ENCODE measurements at regions not wholly inside any gene's neighbourhood (a gene's known extent, or its start where the extent isn't known, plus 50 kb on each side); places are given as distances from the start of the nearest gene placed in this dataset.
"Not testable (repeated sequence)": the region's sequence is repeated elsewhere in the genome, so short reads cannot be mapped to it uniquely, and the experiment has no call there.

DNA sequence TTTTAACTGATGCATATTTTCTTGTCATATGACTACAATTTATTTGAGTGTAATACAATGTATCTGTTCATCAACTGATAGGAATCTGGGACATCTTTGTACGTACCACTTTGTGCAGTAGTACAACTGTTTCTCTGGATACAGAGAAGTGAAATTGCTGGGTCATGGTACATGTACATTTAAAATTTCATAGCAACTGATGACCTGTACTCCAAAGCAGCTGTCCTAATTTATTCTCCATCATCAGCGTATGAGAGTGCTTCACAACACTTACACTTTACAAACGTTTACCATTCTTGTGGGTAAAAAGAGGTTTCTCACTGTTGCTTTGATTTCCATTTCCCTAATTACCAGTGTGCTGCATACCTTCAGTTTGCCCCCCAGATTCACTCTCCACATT, 552.8 kb upstream of the CADM1 start:
- Mint-ChIP-seq H3K9me3 (no peaks in the 10 kb centered on the region), H3K4me1 (ENCODE audit: low read depth in 2 of 2) (no peaks in the 10 kb centered on the region), H3K27ac (no peak overlapping the region), H3K4me3 (no peak overlapping the region), H3K27me3 (peaks cover 11 to 27% of the 10 kb centered on the region in 2 donors), H3K36me3 (ENCODE audit: insufficient read depth) (no peaks in the 10 kb centered on the region)
- DNase-seq (no peak), ATAC-seq (replicated peaks) (no peak)

DNA sequence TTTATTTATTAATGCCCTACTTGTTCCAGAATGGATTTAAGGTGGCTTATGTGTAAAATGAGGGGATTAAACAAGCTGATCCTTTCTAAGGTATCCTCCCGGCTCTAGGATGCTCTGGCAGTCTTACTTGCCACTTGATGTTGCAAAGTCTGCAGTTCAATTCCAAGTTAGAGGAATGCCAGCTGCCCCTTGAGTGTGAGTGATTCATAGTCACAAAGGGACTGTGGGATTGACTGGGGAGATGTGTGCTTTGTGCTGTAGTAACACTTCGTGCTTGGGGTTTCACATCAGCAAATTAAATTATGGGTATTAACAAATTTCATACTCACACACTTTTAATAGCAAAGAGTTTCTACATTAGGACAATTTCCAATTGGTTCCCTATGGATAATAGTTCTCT, 550.8 kb upstream of the CADM1 start:
- no peaks in the 10 kb centered on the region for H3K4me1 Mint-ChIP-seq (ENCODE audit: low read depth in 2 of 2)

DNA sequence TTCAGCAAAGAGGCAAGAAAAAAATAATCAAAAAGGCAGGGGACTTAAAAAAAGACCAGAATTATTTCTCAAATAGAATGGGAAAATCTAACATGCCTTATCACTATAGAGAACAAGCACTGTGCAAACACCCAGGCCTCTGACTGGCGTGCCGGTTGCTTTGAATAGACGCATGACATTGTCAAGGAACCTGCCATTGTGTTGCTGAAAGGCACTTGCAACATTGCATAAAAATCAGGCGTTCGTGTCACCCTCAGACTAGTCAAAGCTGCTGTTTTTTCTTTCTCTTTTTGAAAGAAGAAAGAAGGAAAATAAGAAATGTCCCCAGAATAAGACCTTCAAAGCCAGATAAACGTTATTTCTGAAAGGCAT, 549.3 kb upstream of the CADM1 start:
- Mint-ChIP-seq H3K27ac (no peak overlapping the region), H3K9me3 (no peaks in the 10 kb centered on the region), H3K36me3 (ENCODE audit: insufficient read depth) (no peaks in the 10 kb centered on the region), H3K27me3 (peaks cover 0 to 12% of the 10 kb centered on the region in 2 donors), H3K4me1 (ENCODE audit: low read depth in 2 of 2) (no peaks in the 10 kb centered on the region), H3K4me3 (no peak overlapping the region)
- ATAC-seq (replicated peaks) (no peak), DNase-seq (no peak)

More for the DNA sequence above, 550.8 kb upstream of the CADM1 start:
- Mint-ChIP-seq H3K27me3 (peaks cover 6 to 9% of the 10 kb centered on the region in 2 donors), H3K4me3 (no peak overlapping the region), H3K27ac (no peak overlapping the region), H3K9me3 (no peaks in the 10 kb centered on the region), H3K36me3 (ENCODE audit: insufficient read depth) (no peaks in the 10 kb centered on the region)
- ATAC-seq (replicated peaks) (no peak), DNase-seq (no peak)

DNA sequence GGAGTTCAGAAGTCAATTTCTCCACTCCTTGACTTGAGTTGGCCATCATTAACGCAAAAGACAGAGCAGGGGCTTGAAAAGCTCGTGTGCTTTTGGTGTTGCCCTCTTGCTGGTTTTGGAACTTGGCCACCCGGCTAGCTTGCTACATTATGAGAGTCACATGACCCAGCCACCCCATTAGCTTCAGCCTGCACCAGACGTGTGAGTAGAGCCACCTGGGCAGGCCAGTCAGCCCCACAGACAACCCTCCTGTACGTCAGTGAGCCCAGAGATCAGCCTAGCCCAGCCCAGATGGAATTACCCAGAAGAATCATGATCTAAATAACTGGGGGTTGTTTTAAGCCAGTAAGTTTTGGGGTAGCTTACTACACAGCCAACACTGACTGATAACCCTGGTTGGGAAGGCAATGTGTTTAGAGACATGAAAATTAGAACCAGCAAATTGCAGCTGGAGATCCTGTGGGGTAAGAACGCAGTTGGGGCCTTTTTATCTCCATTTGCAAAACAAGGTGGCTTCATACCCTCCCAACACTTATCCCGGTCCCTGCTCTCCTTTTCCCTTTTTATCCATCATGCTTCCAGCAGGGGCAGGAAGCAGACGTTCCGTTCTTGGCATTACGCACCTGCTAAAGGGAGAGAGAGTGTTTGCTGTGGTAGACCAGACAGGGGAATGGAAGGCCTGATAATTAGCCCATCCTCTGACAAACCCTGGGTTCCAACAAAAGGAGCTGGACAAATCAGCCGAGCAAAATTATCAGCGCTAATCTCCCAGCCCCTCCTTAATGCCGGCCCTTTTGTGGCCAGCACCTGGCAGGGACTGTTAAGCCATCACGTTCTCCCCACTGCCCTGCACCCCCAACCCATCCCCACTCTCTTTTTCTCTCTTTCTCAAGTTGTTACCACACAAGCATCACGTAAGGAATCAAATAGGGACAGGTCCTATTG, 548.7 kb upstream of the CADM1 start:
- peaks cover 0 to 12% of the 10 kb centered on the region in 2 donors for H3K27me3 Mint-ChIP-seq
- no peaks in the 10 kb centered on the region for H3K36me3 Mint-ChIP-seq (ENCODE audit: insufficient read depth)
- no peaks in the 10 kb centered on the region for H3K9me3 Mint-ChIP-seq
- H3K4me3 Mint-ChIP-seq: no peak overlapping the region
- DNase-seq (no peak), ATAC-seq (replicated peaks) (no peak)
- no peak overlapping the region for H3K27ac Mint-ChIP-seq
- H3K4me1 Mint-ChIP-seq (ENCODE audit: low read depth in 2 of 2): no peaks in the 10 kb centered on the region

DNA sequence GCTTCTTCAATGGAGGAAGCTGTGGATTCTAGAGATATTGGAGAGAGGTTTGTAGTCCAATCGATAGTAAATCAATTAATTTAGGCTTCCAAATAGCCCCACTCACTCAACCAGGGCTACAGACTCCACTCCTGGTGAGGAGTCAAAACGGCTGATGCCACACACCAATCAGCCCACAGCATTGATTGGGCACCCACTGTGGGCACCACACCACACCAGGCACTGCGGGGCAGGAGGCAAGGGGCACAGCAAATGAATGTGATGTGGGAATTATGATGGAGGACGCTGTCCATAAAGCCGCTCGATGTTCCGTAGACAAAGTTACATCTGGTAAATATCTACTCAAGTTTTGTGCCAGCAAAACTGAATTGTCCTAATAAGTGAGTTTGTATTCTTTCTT, 547.3 kb upstream of the CADM1 start:
- Mint-ChIP-seq H3K9me3 (no peaks in the 10 kb centered on the region), H3K4me3 (no peak overlapping the region), H3K27me3 (peaks cover 3 to 12% of the 10 kb centered on the region in 2 donors), H3K36me3 (ENCODE audit: insufficient read depth) (no peaks in the 10 kb centered on the region), H3K27ac (no peak overlapping the region), H3K4me1 (ENCODE audit: low read depth in 2 of 2) (no peaks in the 10 kb centered on the region)
- ATAC-seq (replicated peaks): no peak
- no peak for DNase-seq

DNA sequence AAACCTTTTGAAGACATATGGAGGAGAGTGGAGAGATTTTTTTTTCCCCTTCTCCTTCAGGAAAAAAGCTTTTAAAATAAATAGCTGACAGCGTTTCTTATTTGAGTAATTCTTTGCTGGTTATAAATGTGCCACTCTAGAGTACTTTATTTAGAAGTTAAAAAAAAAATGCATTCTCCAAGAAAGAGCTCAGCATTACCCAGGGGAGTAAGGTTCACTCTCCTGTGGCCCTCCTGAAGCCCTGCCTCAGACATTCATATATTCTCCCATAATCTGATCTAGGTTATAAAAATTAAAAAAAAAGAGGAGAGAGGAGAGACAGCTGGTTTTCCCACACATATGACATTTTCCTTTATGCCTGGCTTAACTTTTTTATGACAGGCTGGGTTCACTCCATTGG, 545.2 kb upstream of the CADM1 start:
- Mint-ChIP-seq H3K27ac (no peak overlapping the region), H3K4me3 (no peak overlapping the region), H3K4me1 (ENCODE audit: low read depth in 2 of 2) (peaks cover 0 to 1% of the 10 kb centered on the region in 2 donors), H3K36me3 (ENCODE audit: insufficient read depth) (no peaks in the 10 kb centered on the region), H3K9me3 (no peaks in the 10 kb centered on the region), H3K27me3 (peaks cover 10 to 21% of the 10 kb centered on the region in 2 donors)
- ATAC-seq (replicated peaks) (no peak), DNase-seq (no peak)

DNA sequence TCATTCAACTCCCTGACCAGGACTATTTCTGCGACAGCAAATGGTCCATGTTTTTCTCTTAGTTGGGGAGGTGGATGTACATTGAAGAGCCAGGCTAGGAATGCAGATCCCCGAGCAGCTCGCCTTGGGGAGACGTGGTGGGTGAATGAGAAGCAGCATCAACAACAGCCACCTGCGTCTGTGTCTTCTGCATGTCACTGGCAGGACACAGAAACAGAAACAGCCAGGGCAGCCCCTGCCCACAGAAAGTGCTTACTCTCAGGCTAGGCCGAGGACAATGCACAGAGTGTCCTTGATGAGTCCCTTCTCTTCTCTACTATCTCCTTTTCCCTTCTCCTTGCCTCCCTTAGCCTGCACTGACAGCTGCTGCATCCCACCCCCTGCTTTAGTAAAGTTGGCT, 541.9 kb upstream of the CADM1 start:
- Mint-ChIP-seq H3K4me3 (no peak overlapping the region), H3K9me3 (no peaks in the 10 kb centered on the region), H3K4me1 (ENCODE audit: low read depth in 2 of 2) (peaks cover 0 to 1% of the 10 kb centered on the region in 2 donors), H3K27me3 (peaks cover 6 to 21% of the 10 kb centered on the region in 2 donors), H3K27ac (no peak overlapping the region), H3K36me3 (ENCODE audit: insufficient read depth) (no peaks in the 10 kb centered on the region)
- ATAC-seq (replicated peaks) (no peak), DNase-seq (no peak)

DNA sequence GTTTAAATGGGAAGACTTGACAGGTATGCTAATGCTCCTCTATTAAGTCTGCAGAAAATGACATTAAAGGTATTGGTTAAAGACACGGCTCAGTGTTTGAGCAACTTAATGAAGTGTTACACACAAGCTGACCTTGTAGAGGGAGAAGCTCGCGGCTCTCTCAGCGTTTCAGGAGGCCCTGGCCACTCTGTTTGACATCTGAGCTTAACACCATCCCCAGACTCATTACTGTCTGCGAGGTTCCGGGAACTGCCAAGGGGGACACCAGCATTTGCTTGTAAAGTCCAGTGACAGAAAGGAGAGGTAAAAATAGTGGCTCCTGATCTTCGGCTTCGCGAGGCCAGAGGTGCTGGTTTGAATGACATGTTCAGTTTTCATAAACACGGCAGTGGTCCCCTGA, 540.7 kb upstream of the CADM1 start:
- Mint-ChIP-seq H3K36me3 (ENCODE audit: insufficient read depth) (no peaks in the 10 kb centered on the region), H3K9me3 (no peaks in the 10 kb centered on the region), H3K27ac (no peak overlapping the region), H3K27me3 (peaks cover 6 to 21% of the 10 kb centered on the region in 2 donors), H3K4me3 (no peak overlapping the region), H3K4me1 (ENCODE audit: low read depth in 2 of 2) (peaks cover 0 to 1% of the 10 kb centered on the region in 2 donors)
- no peak for DNase-seq
- no peak for ATAC-seq (replicated peaks)

DNA sequence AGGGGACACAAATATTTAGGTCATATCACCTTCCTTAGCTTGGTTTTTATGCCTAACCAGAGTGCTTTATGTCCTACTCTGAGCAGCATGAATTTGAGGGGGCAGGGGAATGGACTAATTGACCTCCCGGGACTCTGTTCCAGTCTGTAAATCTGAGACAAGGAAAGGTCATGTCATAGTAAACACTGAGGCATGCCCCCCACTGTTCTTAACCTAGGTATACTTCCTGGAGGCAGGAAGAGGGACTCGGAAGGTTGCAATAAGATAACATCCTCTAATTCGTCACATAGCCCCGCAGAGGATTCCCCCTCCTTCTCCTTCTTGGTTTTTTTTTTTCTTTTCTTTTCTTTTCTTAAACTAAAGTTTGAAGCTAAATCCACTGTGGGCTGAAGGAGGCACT, 540.3 kb upstream of the CADM1 start:
- H3K9me3 Mint-ChIP-seq: no peaks in the 10 kb centered on the region
- H3K4me3 Mint-ChIP-seq: no peak overlapping the region
- H3K36me3 Mint-ChIP-seq (ENCODE audit: insufficient read depth): no peaks in the 10 kb centered on the region
- no peak for ATAC-seq (replicated peaks)
- peaks cover 6 to 21% of the 10 kb centered on the region in 2 donors for H3K27me3 Mint-ChIP-seq
- no peak overlapping the region for H3K27ac Mint-ChIP-seq
- no peak for DNase-seq
- H3K4me1 Mint-ChIP-seq (ENCODE audit: low read depth in 2 of 2): peaks cover 0 to 1% of the 10 kb centered on the region in 2 donors

DNA sequence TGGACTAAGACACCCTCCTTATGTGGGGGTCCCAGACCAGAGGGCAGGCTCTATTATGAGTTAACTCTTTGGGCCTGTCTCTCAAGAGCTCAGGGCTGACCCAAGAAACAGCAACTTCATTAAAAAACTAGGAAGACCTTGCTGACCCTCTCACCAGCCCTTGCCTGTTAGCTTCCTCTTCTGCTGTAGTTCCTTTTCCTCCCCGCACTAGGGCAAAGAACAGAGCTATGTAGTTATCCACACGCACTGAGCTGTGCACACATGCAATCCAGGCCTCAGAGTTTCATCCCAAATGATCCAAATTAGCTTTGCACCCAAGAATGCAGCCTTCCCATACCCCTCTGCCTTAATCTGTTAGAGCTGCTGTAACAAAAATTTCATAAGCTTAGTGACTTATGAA, 539.6 kb upstream of the CADM1 start:
- ATAC-seq (replicated peaks) (no peak), DNase-seq (no peak)
- H3K27me3 Mint-ChIP-seq: peaks cover 2 to 21% of the 10 kb centered on the region in 2 donors
- H3K4me3 Mint-ChIP-seq: no peak overlapping the region
- no peaks in the 10 kb centered on the region for H3K36me3 Mint-ChIP-seq (ENCODE audit: insufficient read depth)
- H3K4me1 Mint-ChIP-seq (ENCODE audit: low read depth in 2 of 2): peaks cover 0 to 1% of the 10 kb centered on the region in 2 donors
- H3K9me3 Mint-ChIP-seq: no peaks in the 10 kb centered on the region
- no peak overlapping the region for H3K27ac Mint-ChIP-seq

DNA sequence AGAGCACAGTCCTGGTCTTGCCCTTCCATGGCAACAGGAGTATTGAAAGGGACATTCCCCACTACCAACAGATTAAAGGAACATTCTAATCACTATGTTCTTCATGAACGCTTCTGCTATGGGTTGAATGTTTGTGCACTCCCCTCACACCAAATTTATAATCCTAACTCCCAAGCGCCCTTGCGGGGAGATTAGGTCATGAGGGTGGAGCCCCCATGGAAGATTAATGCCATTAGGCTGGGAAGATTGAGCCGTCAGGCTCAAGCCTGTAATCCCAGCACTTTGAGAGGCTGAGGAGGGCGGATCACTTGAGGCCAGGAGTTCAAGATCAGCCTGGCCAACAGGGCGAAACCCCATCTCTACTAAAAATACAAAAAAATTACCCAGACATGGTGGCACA, 538.8 kb upstream of the CADM1 start:
- ATAC-seq (replicated peaks); H3K4me1 Mint-ChIP-seq (ENCODE audit: low read depth in 2 of 2); H3K36me3 Mint-ChIP-seq (ENCODE audit: insufficient read depth); H3K4me3 Mint-ChIP-seq; DNase-seq; H3K27ac Mint-ChIP-seq; H3K9me3 Mint-ChIP-seq: not testable (repeated sequence)
- peaks cover 0 to 21% of the 10 kb centered on the region in 2 donors for H3K27me3 Mint-ChIP-seq

DNA sequence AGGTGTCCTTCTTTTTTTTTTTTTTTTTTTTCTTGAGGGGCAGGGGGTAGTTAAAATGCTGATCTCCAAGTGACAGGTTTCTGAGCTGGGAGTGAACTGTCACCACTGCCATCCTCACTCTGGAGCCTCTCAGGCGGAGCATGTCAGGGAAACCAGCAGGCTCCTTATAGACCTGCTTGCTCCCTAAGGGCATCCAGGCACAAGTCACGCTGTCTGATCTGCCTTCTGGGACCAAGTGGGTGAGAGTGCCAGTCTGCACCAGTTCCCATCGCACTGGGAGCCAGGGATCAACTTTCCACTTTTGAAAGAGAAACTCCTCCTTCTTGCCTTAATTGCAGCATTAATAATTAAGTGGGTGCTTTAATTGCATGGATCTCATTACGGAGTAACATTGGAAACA, 537.9 kb upstream of the CADM1 start:
- DNase-seq (no peak), ATAC-seq (replicated peaks) (no peak)
- Mint-ChIP-seq H3K36me3 (ENCODE audit: insufficient read depth) (no peaks in the 10 kb centered on the region), H3K9me3 (no peaks in the 10 kb centered on the region), H3K4me1 (ENCODE audit: low read depth in 2 of 2) (peaks cover 0 to 1% of the 10 kb centered on the region in 2 donors), H3K4me3 (no peak overlapping the region), H3K27me3 (peaks cover 0 to 21% of the 10 kb centered on the region in 2 donors), H3K27ac (no peak overlapping the region)

DNA sequence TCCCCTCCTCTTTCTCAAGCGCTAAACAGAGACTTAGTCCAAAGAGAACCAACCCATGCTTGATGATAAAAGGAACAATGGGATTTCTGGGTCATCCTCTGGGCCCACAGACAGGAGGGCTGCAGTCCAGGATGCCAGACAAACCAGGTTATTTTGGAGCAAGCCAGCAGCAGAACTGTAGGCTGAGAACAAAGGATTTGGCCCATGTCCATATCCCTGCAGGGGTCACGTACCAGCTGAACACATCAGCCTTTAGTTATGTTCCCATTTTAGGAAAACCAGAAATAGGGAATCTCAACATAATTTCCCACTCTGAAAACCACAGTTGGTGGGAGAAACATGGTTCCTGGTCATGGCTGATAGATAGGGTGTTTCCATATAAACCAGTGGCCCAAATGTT, 533.6 kb upstream of the CADM1 start:
- H3K4me3 Mint-ChIP-seq: no peak overlapping the region
- H3K4me1 Mint-ChIP-seq (ENCODE audit: low read depth in 2 of 2): no peaks in the 10 kb centered on the region
- ATAC-seq (replicated peaks) (no peak), DNase-seq (no peak)
- peaks cover 3 to 6% of the 10 kb centered on the region in 2 donors for H3K27me3 Mint-ChIP-seq
- H3K36me3 Mint-ChIP-seq (ENCODE audit: insufficient read depth): no peaks in the 10 kb centered on the region
- no peaks in the 10 kb centered on the region for H3K9me3 Mint-ChIP-seq
- no peak overlapping the region for H3K27ac Mint-ChIP-seq

DNA sequence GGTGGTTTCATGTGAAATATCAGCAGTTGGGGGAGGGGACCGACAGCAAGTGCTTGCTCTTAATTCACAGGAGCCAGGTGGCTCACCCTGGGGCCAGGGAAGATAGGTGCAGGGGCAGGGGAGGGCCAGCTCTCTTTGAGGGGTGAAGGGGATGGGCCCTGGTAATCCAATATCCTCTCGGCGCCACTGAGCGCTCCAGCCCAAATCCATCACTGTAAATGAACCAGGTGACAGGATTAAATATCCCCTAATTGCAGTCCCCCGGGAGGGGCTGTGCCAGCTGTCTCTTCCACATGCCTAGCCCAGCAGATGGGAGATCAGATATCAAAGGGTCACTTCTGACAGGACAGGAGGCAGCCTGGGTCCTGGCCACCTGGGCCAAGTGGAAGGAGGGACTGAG, 531.8 kb upstream of the CADM1 start:
- ATAC-seq (replicated peaks) (no peak), DNase-seq (no peak)
- peaks cover 12 to 14% of the 10 kb centered on the region in 2 donors for H3K27me3 Mint-ChIP-seq
- H3K4me3 Mint-ChIP-seq: no peak overlapping the region
- no peaks in the 10 kb centered on the region for H3K4me1 Mint-ChIP-seq (ENCODE audit: low read depth in 2 of 2)
- H3K9me3 Mint-ChIP-seq: peaks cover 0 to 6% of the 10 kb centered on the region in 2 donors
- H3K36me3 Mint-ChIP-seq (ENCODE audit: insufficient read depth): no peaks in the 10 kb centered on the region
- H3K27ac Mint-ChIP-seq: no peak overlapping the region

Measured in effector memory CD8-positive, alpha-beta T cell (primary cell).